ENCODE measurements at regions not wholly inside any gene's neighbourhood (a gene's known extent, or its start where the extent isn't known, plus 50 kb on each side); places are given as distances from the start of the nearest gene placed in this dataset.

DNA sequence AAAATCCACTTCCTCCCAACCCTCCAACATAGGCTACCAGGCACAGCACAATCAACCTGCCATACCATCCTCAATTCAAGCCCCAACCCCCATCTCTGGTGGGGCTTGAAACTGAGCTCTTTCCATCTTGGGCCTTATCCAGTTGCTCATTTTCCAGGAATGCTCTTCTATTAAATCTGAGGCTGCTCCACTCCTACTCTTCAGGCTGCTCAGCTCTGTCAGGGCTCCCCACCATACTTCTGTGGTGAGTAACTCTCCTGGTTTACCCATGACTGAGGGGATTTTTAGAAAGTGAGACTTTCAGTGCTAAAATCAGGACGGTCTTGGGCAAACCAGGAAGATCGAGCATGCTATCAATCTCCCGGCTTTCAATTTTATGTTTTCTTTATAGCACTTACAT is 512.8 kb downstream of the LMO7 start:
- TF ChIP-seq GATA2 (CRISPR knock-in tag; IDR thresholded peaks at IDR 0.05) (no peak), TAF1 (IDR thresholded peaks at IDR 0.05; ENCODE audit: borderline replicate concordance, low read depth, low read length) (no peak), RAD21 (IDR thresholded peaks at IDR 0.05; ENCODE audit: low read length) (no peak), FOSL2 (IDR thresholded peaks at IDR 0.05; ENCODE audit: borderline replicate concordance, low read depth) (no peak), POLR2AphosphoS5 (IDR thresholded peaks at IDR 0.05; ENCODE audit: low read depth, low read length) (no peak), FOXJ3 (CRISPR knock-in tag; IDR thresholded peaks at IDR 0.05) (no peak), YY1 (IDR thresholded peaks at IDR 0.05; ENCODE audit: low read depth) (no peak), FOXM1 (IDR thresholded peaks at IDR 0.05; ENCODE audit: low read depth) (no peak)
- TF ChIP-seq, protein P1, sequence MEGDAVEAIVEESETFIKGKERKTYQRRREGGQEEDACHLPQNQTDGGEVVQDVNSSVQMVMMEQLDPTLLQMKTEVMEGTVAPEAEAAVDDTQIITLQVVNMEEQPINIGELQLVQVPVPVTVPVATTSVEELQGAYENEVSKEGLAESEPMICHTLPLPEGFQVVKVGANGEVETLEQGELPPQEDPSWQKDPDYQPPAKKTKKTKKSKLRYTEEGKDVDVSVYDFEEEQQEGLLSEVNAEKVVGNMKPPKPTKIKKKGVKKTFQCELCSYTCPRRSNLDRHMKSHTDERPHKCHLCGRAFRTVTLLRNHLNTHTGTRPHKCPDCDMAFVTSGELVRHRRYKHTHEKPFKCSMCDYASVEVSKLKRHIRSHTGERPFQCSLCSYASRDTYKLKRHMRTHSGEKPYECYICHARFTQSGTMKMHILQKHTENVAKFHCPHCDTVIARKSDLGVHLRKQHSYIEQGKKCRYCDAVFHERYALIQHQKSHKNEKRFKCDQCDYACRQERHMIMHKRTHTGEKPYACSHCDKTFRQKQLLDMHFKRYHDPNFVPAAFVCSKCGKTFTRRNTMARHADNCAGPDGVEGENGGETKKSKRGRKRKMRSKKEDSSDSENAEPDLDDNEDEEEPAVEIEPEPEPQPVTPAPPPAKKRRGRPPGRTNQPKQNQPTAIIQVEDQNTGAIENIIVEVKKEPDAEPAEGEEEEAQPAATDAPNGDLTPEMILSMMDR (IDR thresholded peaks at IDR 0.05) = no peak
- TF ChIP-seq, protein P2, sequence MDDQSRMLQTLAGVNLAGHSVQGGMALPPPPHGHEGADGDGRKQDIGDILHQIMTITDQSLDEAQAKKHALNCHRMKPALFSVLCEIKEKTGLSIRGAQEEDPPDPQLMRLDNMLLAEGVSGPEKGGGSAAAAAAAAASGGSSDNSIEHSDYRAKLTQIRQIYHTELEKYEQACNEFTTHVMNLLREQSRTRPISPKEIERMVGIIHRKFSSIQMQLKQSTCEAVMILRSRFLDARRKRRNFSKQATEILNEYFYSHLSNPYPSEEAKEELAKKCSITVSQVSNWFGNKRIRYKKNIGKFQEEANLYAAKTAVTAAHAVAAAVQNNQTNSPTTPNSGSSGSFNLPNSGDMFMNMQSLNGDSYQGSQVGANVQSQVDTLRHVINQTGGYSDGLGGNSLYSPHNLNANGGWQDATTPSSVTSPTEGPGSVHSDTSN (IDR thresholded peaks at IDR 0.05) = no peak
- TF ChIP-seq, protein P3, sequence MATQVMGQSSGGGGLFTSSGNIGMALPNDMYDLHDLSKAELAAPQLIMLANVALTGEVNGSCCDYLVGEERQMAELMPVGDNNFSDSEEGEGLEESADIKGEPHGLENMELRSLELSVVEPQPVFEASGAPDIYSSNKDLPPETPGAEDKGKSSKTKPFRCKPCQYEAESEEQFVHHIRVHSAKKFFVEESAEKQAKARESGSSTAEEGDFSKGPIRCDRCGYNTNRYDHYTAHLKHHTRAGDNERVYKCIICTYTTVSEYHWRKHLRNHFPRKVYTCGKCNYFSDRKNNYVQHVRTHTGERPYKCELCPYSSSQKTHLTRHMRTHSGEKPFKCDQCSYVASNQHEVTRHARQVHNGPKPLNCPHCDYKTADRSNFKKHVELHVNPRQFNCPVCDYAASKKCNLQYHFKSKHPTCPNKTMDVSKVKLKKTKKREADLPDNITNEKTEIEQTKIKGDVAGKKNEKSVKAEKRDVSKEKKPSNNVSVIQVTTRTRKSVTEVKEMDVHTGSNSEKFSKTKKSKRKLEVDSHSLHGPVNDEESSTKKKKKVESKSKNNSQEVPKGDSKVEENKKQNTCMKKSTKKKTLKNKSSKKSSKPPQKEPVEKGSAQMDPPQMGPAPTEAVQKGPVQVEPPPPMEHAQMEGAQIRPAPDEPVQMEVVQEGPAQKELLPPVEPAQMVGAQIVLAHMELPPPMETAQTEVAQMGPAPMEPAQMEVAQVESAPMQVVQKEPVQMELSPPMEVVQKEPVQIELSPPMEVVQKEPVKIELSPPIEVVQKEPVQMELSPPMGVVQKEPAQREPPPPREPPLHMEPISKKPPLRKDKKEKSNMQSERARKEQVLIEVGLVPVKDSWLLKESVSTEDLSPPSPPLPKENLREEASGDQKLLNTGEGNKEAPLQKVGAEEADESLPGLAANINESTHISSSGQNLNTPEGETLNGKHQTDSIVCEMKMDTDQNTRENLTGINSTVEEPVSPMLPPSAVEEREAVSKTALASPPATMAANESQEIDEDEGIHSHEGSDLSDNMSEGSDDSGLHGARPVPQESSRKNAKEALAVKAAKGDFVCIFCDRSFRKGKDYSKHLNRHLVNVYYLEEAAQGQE (IDR thresholded peaks at IDR 0.05; ENCODE audit: low read depth, low read length) = no peak
